GM12865 (cell line): ENCODE measurements at regions not wholly inside any gene's neighbourhood (a gene's known extent, or its start where the extent isn't known, plus 50 kb on each side); places are given as distances from the start of the nearest gene placed in this dataset.

Experiments
- DNase-seq: peaks from one replicate; pipeline ENCODE4 v3.0.0; 2010; ENCODE audit warnings: low read depth
- H3K4me3 ChIP-seq: 2 replicates; pipeline ENCODE4 v1.5.1; 2011; ENCODE audit warnings: mild to moderate bottlenecking, low read depth, low read length, control low read depth
- TF ChIP-seq, protein P1 (sequence below): IDR thresholded peaks from 2 replicates; pipeline ENCODE4 v1.5.1; 2011; ENCODE audit warnings: low read length, control low read depth, low read depth, inconsistent platforms; ENCODE audit not compliant: insufficient read depth; ENCODE audit errors: missing control alignments

DNA sequence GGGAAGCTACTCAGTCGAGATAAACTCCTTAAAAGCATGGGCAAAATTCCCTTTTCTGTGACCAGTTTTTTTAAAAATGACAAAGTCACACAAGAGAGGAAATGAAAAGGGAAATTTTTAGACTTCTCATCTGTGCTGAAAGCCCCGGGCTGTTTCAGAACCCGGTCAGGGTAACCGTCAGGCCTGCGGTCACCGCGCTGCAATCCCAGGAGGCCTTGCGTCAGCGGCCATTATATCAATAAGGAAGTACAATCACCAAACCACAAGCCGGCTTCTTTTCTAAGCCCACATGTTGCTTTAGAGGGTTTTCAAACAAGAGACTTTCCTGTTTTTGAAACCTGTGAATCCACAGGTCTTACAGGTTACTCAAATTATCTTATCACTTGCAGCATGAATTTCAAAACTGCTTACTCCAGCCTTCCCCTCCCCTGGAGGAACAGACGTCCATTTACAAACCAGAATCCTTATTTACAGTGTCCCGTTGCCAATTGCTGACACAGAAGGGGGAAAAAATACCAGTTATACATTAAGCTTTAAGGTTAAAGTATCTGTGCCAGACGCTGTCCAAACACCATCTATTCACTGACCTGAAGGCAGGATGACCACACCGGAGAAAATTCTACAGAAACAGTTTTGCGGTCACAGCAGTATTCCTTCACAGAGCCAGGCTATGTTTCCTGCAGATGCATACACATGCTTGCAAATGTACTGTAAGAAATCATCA is 165.3 kb downstream of the TOMM20 start:
- TF ChIP-seq, protein P1, sequence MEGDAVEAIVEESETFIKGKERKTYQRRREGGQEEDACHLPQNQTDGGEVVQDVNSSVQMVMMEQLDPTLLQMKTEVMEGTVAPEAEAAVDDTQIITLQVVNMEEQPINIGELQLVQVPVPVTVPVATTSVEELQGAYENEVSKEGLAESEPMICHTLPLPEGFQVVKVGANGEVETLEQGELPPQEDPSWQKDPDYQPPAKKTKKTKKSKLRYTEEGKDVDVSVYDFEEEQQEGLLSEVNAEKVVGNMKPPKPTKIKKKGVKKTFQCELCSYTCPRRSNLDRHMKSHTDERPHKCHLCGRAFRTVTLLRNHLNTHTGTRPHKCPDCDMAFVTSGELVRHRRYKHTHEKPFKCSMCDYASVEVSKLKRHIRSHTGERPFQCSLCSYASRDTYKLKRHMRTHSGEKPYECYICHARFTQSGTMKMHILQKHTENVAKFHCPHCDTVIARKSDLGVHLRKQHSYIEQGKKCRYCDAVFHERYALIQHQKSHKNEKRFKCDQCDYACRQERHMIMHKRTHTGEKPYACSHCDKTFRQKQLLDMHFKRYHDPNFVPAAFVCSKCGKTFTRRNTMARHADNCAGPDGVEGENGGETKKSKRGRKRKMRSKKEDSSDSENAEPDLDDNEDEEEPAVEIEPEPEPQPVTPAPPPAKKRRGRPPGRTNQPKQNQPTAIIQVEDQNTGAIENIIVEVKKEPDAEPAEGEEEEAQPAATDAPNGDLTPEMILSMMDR: no peak
- H3K4me3 ChIP-seq: peak overlapping the region; percentile 42
- DNase-seq: peak; percentile 98

DNA sequence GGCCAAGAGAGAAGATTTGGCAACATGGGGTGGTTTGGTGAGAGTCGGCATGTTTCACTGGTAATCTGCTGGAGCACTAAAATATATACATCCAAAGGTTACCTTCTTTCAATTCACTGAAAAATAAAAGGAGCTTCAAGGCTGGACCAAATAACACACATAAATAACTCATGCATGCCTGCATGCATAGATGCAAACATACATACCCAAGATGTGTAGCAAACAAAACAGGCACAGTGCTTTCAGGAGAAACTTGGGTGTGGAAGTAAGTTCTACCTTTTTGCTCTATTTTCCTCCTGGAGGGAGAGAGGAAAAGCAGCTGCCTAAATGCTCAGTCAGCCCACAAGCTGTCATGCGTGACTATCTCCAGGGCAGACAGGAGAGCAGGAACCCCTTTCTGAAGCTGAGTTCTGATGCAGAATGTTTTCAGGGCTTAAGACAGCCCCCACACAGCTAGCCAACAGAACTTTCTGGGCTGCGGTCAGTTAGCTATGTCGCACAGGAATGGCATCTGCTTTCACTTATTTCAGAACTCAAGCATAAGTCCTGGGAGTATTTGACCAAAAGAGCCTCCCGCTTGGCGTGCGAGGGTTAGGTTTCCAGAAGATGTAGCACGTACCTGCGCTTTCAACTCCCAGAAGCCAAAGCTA is 166.2 kb downstream of the TOMM20 start:
- peak; percentile 95 for DNase-seq
- peak overlapping the region; percentile 3; the same call in 1 of the 2 replicates for H3K4me3 ChIP-seq
- TF ChIP-seq, protein P1: no peak

DNA sequence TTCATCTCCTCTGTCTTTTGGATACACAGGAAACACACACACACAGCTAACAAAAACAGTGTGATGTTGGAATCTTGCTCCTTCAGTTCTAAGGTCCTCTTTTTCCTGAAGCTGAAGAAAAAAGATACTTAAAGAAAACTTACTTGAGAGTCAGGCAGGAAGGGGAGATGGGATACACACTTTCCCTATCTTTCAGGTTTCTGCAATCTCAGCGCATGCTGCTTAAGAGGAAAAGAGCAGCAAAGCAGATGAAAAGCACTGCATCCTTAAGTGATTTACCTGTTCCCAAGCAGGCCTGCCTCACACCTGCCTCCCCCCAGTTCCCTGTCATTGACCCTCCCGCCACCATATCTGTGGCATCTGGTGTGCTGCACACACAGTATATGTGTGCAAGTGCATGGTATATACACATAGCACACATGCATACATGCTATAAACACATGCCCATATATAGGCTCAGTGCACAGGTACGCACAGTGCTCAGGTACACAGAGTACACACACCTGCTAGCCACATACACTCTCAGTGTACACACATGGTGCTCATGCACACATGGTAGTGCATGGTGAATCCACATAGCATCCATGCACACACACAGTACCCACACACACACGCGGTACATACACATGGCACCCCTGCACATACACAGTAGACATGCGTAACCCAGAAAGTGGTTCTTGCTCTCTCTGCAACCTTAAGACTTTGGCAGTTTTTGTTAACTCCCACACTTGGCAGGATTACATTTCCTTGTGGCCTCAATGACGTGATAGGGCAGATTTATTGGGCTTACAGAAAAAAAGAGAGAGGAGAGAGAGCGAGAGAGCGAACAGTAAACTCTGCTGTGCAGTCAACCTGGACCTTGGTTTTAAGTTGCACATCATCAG is 166.9 kb downstream of the TOMM20 start:
- peak overlapping the region; percentile 5; the same call in 1 of the 2 replicates for H3K4me3 ChIP-seq
- peak; percentile 79 for DNase-seq
- TF ChIP-seq, protein P1: no peak

DNA sequence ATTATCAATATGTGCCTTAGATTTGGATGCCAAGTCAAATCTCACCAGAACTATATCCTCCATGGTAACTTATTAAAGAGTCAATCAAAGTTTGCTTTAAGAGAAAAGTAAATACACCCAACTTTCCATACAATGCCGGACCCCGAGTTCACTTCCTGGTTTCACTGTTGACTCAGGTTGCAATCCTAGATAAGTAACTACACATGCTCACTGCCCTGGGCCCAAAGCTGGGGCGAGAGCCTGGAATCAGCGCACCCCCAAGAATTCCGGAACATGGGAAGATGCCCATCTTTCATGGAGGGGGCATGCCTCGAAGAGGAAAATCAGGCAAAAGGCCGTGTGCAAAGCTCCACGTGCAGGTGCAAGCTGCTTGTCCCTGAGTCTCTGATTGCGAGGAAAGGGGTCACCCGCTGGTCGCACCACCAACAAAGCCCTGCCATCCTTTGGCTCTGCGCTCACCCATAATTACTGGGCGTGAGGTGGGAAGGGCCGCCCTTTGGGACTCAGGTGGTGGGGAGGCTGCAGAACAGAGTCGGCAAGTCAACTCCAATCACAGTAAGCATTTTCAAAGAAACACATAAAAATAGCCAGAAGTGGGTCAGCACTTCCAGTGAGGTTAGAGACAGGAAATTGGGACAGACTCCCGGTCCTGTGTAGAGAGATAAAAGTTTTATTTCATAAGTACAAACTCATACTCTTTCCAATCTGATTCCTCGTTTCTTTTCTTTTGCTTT is 167.7 kb downstream of the TOMM20 start:
- TF ChIP-seq, protein P1: no peak
- DNase-seq: peak; percentile 30
- no peak overlapping the region for H3K4me3 ChIP-seq

DNA sequence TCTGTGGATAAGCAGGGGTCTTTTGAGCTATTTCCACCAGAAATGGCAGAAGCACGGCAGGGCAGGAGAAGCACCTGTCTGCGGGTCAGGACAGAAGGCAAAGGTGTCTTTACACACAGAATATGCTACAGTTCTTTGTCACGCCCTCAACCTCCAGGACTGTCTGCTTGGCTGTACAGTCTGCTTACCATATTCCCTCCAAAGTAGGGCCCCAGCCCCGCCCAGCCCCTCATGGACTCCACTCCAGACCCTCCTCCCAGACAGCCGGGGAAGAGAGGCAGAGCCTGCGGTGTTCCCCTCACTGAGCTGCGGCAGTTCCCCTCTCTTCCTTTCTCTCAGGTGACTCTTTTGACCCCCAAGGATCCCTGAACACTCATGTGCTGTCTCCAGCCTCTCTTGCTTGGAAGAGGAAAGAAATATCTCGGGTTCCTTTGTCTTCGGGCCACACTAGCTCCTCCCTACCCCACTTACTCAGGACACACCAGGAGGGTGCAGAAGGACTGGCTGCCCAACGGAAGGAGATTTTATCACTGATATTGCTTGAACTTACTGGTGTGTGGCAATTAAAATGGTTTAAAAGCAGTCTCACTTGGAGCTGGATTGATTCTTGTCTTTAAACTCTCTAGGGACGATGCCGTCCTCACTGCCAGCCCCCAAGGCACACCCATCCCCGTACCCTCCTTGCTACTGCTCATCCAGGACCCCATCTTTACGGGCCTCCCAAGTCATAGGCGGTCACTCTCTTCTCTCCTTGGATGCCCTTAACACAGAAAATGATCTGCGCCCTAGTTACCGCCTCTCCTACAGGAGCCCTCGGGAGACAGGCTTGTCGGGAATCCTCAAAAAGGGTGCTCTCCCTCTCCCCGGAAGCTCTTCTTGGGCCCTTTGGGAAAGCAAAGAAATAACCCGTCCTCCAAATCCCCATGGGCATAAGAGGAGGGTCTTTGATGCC is 169.7 kb downstream of the TOMM20 start:
- TF ChIP-seq, protein P1: no peak
- no peak for DNase-seq
- no peak overlapping the region for H3K4me3 ChIP-seq
